ENCODE measurements at regions not wholly inside any gene's neighbourhood (a gene's known extent, or its start where the extent isn't known, plus 50 kb on each side); places are given as distances from the start of the nearest gene placed in this dataset.

- H3K27me3 ChIP-seq, result no peaks in the 10 kb centered on the region
- TF ChIP-seq, protein P1, sequence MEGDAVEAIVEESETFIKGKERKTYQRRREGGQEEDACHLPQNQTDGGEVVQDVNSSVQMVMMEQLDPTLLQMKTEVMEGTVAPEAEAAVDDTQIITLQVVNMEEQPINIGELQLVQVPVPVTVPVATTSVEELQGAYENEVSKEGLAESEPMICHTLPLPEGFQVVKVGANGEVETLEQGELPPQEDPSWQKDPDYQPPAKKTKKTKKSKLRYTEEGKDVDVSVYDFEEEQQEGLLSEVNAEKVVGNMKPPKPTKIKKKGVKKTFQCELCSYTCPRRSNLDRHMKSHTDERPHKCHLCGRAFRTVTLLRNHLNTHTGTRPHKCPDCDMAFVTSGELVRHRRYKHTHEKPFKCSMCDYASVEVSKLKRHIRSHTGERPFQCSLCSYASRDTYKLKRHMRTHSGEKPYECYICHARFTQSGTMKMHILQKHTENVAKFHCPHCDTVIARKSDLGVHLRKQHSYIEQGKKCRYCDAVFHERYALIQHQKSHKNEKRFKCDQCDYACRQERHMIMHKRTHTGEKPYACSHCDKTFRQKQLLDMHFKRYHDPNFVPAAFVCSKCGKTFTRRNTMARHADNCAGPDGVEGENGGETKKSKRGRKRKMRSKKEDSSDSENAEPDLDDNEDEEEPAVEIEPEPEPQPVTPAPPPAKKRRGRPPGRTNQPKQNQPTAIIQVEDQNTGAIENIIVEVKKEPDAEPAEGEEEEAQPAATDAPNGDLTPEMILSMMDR (IDR thresholded peaks at IDR 0.05; ENCODE audit: low read depth, low read length), result no peak
Measured at GRCh38 chr1:22217811-22218460, 75.0 kb upstream of the WNT4 start.

DNA sequence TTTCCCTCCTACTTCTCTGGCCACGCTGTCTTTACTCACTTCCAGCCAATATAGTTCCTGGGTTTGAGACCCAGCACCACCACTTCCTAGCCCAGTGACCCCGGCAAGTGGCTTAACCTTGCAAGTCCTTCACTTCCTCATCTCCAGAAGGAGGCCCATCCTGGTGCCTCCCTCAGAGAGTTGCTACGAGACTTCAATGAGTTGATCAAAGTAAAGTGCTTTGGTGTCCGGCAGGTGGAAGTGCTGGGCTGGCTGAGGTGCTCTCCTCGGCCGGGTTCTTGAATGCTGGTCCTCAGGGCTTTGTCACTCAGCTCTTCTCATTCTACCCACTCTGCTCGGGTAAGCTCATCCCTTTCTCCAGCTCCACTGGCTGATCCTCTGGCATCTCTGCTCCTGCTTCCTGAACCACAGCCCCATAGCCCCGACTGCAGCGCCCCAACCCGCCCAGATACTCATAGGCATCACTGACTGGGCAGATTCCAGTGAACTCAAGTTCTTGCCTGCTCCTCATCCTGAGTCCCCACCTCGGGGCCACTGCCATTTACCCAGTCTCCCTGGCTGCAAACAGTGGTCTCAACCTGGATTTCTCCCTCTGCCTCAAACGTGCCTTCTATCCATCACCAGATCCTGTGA lies 75.8 kb upstream of the WNT4 start:
- no peak overlapping the region for H3K4me3 ChIP-seq (ENCODE audit: low read depth, low read length)
- TF ChIP-seq, protein P1 (IDR thresholded peaks at IDR 0.05; ENCODE audit: low read depth, low read length), result no peak
- H3K27me3 ChIP-seq, result no peaks in the 10 kb centered on the region
- H3K4me1 ChIP-seq, result no peaks in the 10 kb centered on the region
- no peak for DNase-seq
- H3K36me3 ChIP-seq, result no peaks in the 10 kb centered on the region
- no peaks in the 10 kb centered on the region for H3K9me3 ChIP-seq

More at GRCh38 chr1:22217811-22218460, 75.0 kb upstream of the WNT4 start:
- Histone ChIP-seq H3K4me1 (no peaks in the 10 kb centered on the region), H3K9me3 (no peaks in the 10 kb centered on the region), H3K4me3 (ENCODE audit: low read depth, low read length) (no peak overlapping the region), H3K36me3 (no peaks in the 10 kb centered on the region)
- DNase-seq, result no peak

DNA sequence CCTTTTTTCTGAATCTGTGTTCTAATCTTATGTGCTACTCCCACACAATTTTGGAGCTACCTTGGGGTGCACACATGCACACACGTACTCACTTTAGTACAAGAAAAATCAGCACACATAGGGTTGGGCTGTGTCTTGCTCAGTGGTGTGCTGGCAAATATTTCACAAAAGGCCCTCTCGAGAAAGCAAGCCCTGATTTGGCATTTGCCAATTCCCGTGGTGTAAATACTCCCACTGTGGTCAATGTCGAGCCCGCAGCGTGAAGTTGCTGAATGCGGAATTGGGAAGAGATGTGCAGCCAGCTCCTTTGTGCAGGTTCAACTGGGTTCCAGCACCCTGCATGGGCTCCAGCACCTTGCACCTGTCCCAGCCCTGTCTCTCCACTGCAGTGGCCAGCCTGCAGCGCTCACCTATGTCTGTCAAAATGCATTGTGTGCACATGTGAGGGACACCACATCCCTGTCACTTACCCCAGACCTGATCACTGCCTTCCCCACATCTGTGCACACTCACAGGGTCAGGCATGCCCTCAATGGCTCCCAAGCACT lies 78.4 kb upstream of the WNT4 start:
- H3K27me3 ChIP-seq, result no peaks in the 10 kb centered on the region

GRCh38 chr1:22222723-22223122 lies 79.8 kb upstream of the WNT4 start:
- no peaks in the 10 kb centered on the region for H3K4me1 ChIP-seq
- no peaks in the 10 kb centered on the region for H3K9me3 ChIP-seq
- no peaks in the 10 kb centered on the region for H3K36me3 ChIP-seq
- TF ChIP-seq, protein P1 (IDR thresholded peaks at IDR 0.05; ENCODE audit: low read depth, low read length), result no peak
- no peak for DNase-seq
- H3K27me3 ChIP-seq, result no peaks in the 10 kb centered on the region
- H3K4me3 ChIP-seq (ENCODE audit: low read depth, low read length), result no peak overlapping the region

More for the DNA sequence above, 78.4 kb upstream of the WNT4 start:
- Histone ChIP-seq H3K9me3 (no peaks in the 10 kb centered on the region), H3K36me3 (no peaks in the 10 kb centered on the region), H3K4me1 (no peaks in the 10 kb centered on the region), H3K4me3 (ENCODE audit: low read depth, low read length) (no peak overlapping the region)
- DNase-seq, result no peak
- TF ChIP-seq, protein P1 (IDR thresholded peaks at IDR 0.05; ENCODE audit: low read depth, low read length), result no peak

- Histone ChIP-seq H3K27me3 (no peaks in the 10 kb centered on the region), H3K4me3 (ENCODE audit: low read depth, low read length) (no peak overlapping the region), H3K36me3 (no peaks in the 10 kb centered on the region), H3K9me3 (no peaks in the 10 kb centered on the region), H3K4me1 (no peaks in the 10 kb centered on the region)
- no peak for DNase-seq
- TF ChIP-seq, protein P1 (IDR thresholded peaks at IDR 0.05; ENCODE audit: low read depth, low read length), result no peak
Measured at GRCh38 chr1:22223176-22223575, 80.3 kb upstream of the WNT4 start.

DNA sequence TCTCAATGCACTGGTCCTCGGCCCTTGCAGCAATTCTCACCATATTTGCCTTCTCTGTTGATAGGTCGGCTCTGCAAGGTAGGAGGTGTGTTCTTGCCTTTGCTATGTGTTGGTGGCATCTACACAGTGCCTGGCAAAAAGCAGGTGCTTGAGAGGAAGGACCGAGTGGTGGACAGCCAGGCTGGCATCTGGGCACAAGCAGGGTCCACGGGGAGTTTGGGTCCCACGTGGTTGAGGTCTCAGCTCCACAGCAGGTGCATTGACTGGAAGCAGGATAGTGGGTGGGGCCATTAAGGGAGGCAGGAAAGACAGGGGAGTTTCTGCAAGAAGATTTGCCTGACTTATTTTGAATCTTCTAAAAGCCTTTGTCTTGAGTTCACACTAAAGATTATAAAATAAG lies 81.2 kb upstream of the WNT4 start:
- no peaks in the 10 kb centered on the region for H3K36me3 ChIP-seq
- H3K9me3 ChIP-seq, result no peaks in the 10 kb centered on the region
- no peaks in the 10 kb centered on the region for H3K27me3 ChIP-seq
- TF ChIP-seq, protein P1 (IDR thresholded peaks at IDR 0.05; ENCODE audit: low read depth, low read length), result no peak
- H3K4me1 ChIP-seq, result no peaks in the 10 kb centered on the region
- DNase-seq, result no peak
- no peak overlapping the region for H3K4me3 ChIP-seq (ENCODE audit: low read depth, low read length)

All from BE2C (cell line).